ENCODE measurements at regions not wholly inside any gene's neighbourhood (a gene's known extent, or its start where the extent isn't known, plus 50 kb on each side); places are given as distances from the start of the nearest gene placed in this dataset.
A peak's percentile ranks its signal among the peaks of the same experiment; 100 is the strongest.
"Not testable (repeated sequence)": the region's sequence is repeated elsewhere in the genome, so short reads cannot be mapped to it uniquely, and the experiment has no call there.

DNA sequence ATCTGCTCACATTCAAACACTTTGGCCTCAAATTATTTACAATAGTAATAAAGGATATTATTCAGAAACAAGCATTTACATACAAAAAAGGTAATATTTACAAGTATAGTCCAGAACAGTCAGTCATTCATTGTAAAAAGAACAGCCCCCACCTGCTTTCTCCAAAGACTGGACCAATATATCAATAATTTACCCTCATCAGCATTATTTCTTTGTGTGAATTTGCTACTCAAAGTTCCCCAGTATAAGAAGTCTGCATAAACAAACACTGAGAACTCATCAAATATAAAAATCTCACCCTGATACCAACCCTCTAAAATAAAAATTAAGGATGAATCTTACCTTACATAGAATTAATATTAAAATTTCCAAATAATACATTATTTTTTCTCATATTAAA lies 267.8 kb upstream of the POU5F2 start:
- no peak for DNase-seq (ENCODE audit: low spot score in 2 of 2)
- Histone ChIP-seq H3K36me3 (replicated peaks) (no peaks in the 10 kb centered on the region), H3K4me3 (no peak overlapping the region), H3K9me3 (no peaks in the 10 kb centered on the region), H3K27me3 (ENCODE audit: low read depth) (no peaks in the 10 kb centered on the region), H3K4me1 (no peaks in the 10 kb centered on the region)
- in situ Hi-C loops (cut with MboI; ENCODE audit: low sequenced_read_pairs): no loop called here

DNA sequence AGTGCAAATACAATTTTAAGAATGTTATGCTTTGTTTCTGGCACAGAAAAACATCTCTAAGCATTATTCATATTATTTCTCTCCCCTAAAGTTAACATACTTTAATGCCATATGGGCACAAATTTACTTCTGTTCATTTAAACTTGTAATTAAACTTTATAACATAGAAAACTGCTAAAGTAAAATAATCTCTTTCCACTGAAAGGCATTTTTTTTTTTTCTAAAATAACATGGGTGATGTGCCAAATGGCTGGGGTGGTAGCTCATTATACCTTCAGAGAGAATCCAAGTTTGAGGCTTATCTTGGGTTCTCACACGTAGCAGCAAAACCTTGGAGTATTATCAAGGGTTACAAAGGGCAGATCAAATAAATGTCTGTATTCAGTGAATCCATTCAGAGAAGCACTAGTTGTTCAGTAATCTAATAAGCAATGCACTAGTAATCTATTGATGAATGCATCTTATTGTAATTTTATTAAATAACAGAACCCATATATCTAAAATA lies 257.6 kb upstream of the POU5F2 start:
- Histone ChIP-seq H3K4me1 (no peaks in the 10 kb centered on the region), H3K36me3 (replicated peaks) (no peaks in the 10 kb centered on the region), H3K4me3 (no peak overlapping the region), H3K27me3 (ENCODE audit: low read depth) (no peaks in the 10 kb centered on the region), H3K9me3 (no peaks in the 10 kb centered on the region)
- in situ Hi-C loops (cut with MboI; ENCODE audit: low sequenced_read_pairs): no loop called here
- DNase-seq (ENCODE audit: low spot score in 2 of 2): no peak

DNA sequence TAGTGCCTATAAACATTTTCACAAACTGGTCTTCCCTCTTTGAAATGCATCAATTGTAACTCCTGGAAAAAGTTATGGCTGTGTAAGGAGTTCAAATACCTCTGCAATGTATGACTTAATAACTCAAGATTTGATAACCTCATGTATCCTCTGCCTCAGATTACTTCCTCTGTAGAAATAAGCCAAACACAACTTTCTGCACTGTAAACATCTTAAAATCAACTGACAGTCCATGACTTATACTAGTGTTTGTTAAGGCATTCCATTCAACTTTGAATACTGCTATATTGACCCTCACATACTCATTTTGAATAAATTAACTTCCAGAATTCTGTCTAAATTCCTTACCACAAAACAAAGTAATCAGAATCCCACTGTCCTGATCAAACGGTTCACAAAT lies 256.2 kb upstream of the POU5F2 start:
- Histone ChIP-seq H3K4me1 (no peaks in the 10 kb centered on the region), H3K36me3 (replicated peaks) (no peaks in the 10 kb centered on the region), H3K27me3 (ENCODE audit: low read depth) (no peaks in the 10 kb centered on the region), H3K9me3 (no peaks in the 10 kb centered on the region), H3K4me3 (no peak overlapping the region)
- in situ Hi-C loops (cut with MboI; ENCODE audit: low sequenced_read_pairs): no loop called here
- DNase-seq (ENCODE audit: low spot score in 2 of 2): no peak

DNA sequence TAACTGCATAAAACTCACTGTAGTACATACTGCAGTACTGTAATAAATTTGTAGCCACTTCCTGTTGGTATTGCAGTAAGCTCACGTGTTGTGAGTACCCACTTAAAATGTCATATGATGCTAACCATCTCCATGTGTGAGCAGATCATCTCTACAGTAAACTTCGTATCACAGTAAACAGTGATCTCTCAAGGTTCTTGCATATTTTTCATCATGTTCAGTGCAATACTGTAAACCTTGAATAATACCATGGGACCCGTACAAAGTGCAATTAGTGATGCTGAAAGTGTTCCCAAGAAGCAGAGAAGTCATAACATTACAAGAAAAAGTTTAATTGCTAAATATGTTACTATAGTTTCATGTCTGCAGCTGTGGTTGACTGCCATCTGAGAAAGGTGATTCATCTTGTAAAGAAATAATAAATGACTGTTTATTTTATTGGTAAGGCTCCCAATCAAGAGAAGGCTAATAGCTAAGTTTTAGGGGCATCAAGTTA lies 253.8 kb upstream of the POU5F2 start:
- in situ Hi-C loops (cut with MboI; ENCODE audit: low sequenced_read_pairs): no loop called here
- DNase-seq (ENCODE audit: low spot score in 2 of 2): no peak
- Histone ChIP-seq H3K36me3 (replicated peaks) (no peaks in the 10 kb centered on the region), H3K4me3 (no peak overlapping the region), H3K9me3 (no peaks in the 10 kb centered on the region), H3K27me3 (ENCODE audit: low read depth) (no peaks in the 10 kb centered on the region), H3K4me1 (peaks cover 8% of the 10 kb centered on the region)

DNA sequence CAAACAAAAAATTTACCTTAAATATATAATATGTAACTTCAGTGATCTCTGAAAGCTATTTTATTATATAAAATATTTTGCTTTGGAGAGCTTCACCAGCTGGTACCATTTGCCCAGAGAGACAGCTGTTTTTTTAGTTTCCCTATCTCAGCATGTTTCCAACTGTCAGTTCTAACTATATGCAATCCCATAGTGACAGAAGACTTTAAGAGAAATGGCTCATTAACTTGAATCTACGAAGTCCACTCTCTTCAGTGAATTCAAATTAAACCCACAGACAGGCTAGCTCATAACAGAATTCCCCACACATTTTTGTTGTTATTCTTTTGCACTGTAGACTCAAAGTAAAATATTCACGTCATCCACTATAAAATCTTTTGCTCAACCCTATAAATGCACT lies 251.8 kb upstream of the POU5F2 start:
- Histone ChIP-seq H3K9me3 (no peaks in the 10 kb centered on the region), H3K27me3 (ENCODE audit: low read depth) (no peaks in the 10 kb centered on the region), H3K36me3 (replicated peaks) (no peaks in the 10 kb centered on the region), H3K4me1 (peaks cover 11% of the 10 kb centered on the region), H3K4me3 (no peak overlapping the region)
- no peak for DNase-seq (ENCODE audit: low spot score in 2 of 2)
- in situ Hi-C loops (cut with MboI; ENCODE audit: low sequenced_read_pairs): no loop called here

DNA sequence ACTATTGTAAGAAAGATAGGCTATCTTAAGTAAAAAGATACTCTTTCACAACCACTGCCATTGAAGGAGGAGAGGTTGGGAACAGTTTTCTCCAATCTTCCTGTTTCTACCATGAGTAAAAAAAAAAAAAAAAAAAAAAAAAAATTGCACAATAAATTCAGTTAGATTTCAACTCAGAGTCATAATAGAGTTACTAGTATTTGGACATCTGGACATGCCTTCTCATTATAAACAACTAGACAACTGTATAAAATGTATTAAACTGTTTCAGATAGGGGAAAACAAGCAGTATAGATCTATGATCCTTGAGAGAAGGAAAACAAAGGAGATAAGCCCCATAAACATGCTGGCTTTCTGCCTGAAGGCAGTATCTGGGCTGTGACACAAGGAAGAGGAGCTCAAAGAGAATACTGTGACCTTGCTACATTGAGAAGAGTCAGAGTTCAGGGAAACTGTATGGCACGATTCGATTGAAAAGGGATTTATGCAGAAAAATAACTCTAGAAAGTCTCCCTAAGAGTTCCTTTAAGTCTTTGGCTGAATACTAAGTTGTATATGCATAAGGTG lies 249.2 kb upstream of the POU5F2 start:
- no peaks in the 10 kb centered on the region for H3K9me3 ChIP-seq
- H3K36me3 ChIP-seq (replicated peaks): no peaks in the 10 kb centered on the region
- in situ Hi-C loops (cut with MboI; ENCODE audit: low sequenced_read_pairs): no loop called here
- no peak overlapping the region for H3K4me3 ChIP-seq
- peak; percentile 62 to 88 for DNase-seq (ENCODE audit: low spot score in 2 of 2)
- no peaks in the 10 kb centered on the region for H3K27me3 ChIP-seq (ENCODE audit: low read depth)
- H3K4me1 ChIP-seq: peaks cover 11% of the 10 kb centered on the region

DNA sequence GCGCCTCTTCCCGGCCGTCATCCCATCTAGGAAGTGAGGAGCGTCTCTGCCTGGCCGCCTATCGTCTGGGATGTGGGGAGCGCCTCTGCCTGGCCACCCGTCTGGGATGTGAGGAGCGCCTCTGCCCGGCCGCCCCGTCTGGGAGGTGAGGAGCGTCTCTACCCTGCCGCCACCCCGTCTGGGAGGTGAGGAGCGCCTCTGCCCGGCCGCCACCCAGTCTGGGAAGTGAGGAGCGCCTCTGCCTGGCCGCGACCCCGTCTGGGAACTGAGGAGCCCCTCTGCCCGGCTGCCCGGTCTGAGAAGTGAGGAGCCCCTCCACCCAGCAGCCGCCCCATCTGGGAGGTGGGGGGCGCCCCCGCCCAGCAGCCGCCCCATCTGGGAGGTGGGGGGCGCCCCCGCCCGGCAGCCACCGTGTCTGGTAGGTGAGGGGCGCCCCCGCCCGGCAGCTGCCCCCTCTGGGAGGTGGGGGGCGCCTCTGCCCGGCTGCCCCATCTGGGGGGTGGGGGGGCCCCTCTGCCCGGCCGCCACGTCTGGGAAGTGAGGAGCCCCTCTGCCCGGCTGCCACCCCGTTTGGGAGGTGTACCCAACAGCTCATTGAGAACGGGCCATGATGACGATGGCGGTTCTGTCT lies 244.7 kb upstream of the POU5F2 start:
- DNase-seq (ENCODE audit: low spot score in 2 of 2); H3K4me1 ChIP-seq; H3K4me3 ChIP-seq; in situ Hi-C loops (cut with MboI; ENCODE audit: low sequenced_read_pairs); H3K36me3 ChIP-seq (replicated peaks); H3K27me3 ChIP-seq (ENCODE audit: low read depth); H3K9me3 ChIP-seq: not testable (repeated sequence)

DNA sequence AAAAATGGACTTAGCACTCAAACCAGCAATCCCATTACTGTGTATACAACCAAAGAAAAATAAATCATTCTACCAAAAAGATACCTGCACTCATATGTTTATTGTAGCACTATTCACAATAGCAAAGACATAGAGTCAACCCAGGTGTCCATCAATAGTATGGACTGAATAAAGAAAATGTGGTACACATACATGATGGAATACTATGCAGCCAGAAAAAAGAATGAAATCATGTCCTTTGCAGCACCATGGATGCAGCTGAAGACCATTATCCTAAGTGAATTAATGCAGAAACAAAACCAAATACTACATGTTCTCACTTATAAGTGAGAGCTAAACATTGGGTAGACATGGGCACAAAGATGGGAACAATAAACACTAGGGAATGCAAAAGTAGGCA lies 236.8 kb upstream of the POU5F2 start:
- in situ Hi-C loops (cut with MboI; ENCODE audit: low sequenced_read_pairs): no loop called here

DNA sequence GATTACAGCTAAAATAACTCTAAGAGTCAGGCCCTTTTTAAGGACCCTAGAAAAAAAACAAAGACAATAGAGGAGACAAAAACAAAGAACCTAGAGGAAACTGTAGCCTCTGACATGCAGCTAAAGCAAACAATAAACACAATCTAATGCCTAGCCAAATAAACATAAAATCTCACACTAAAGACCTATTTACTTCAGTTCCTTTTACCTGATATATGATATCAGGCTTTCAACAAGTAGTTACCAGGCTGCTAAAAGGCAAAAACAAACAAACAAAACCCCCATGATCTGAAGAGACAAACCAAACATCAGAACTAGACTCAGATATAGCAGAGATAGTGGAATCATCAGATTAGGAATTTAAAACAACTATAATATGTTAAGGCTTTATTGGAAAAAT lies 226.5 kb upstream of the POU5F2 start:
- in situ Hi-C loops (cut with MboI; ENCODE audit: low sequenced_read_pairs): no loop called here
- no peak for DNase-seq (ENCODE audit: low spot score in 2 of 2)
- Histone ChIP-seq H3K9me3 (no peaks in the 10 kb centered on the region), H3K27me3 (ENCODE audit: low read depth) (no peaks in the 10 kb centered on the region), H3K4me1 (peaks cover 3% of the 10 kb centered on the region; the same call in 1 of the 2 replicates), H3K4me3 (no peak overlapping the region), H3K36me3 (replicated peaks) (no peaks in the 10 kb centered on the region)

More for the DNA sequence above, 236.8 kb upstream of the POU5F2 start:
- Histone ChIP-seq H3K9me3 (peaks cover 11% of the 10 kb centered on the region), H3K4me1 (no peaks in the 10 kb centered on the region), H3K36me3 (replicated peaks) (no peaks in the 10 kb centered on the region), H3K4me3 (no peak overlapping the region), H3K27me3 (ENCODE audit: low read depth) (no peaks in the 10 kb centered on the region)
- no peak for DNase-seq (ENCODE audit: low spot score in 2 of 2)

DNA sequence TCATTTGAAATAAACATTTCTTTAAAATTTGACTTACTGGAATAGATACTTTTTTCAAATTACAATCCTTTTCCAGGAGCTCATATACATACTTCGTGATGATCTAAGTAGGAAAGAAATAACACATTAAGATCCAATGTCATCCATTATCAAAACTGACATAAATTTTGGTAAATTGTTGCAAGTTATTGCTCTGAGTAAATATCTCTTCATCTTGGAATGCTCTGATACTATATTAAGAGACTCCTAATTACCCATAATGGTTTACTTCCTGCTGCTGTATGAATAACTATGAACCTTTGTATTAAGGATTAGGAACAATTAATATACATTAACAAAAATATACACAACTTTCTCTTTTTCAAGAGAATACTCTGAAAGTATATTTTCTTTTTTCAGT lies 223.0 kb upstream of the POU5F2 start:
- Histone ChIP-seq H3K36me3 (replicated peaks) (no peaks in the 10 kb centered on the region), H3K27me3 (ENCODE audit: low read depth) (no peaks in the 10 kb centered on the region), H3K9me3 (no peaks in the 10 kb centered on the region), H3K4me1 (peaks cover 3% of the 10 kb centered on the region; the same call in 1 of the 2 replicates), H3K4me3 (no peak overlapping the region)
- in situ Hi-C loops (cut with MboI; ENCODE audit: low sequenced_read_pairs): no loop called here
- no peak for DNase-seq (ENCODE audit: low spot score in 2 of 2)

DNA sequence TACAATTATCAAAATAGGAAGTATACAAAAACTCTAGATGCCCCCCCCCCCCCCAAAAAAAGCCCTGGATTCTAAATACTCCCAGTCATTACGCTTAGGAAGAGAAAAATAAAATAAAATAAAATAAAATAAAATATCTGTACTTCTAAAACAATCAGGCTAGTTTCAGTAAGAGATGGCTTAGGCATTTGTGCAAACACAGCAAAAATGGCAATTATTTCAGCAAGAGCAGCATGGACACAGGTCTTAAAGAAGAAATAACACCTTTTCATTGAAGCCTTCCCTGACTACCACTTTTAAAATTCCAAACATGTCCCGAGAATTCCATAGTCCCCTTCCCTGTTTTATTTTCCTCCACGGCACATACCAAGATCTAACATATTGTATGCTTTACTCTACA lies 218.6 kb upstream of the POU5F2 start:
- no peaks in the 10 kb centered on the region for H3K9me3 ChIP-seq

DNA sequence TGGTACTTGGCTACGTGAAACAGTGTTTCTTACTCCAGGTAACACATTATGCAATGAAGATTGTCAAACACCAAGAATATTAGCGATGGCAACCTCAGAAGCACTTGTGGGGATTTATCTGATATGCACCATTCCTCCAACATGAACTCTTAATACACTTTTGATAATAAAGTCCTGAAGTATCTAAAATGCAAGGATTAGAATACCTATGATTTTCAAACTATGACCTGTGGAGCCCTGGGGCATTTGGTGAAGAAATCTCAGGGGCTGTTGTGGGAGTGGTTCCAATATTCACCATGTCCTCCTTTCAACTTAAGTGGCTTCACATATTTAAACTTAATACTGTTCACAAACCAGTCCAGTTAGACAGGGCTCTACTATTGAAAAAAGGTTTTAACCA lies 214.6 kb upstream of the POU5F2 start:
- Histone ChIP-seq H3K4me3 (no peak overlapping the region), H3K4me1 (no peaks in the 10 kb centered on the region), H3K36me3 (replicated peaks) (no peaks in the 10 kb centered on the region), H3K27me3 (ENCODE audit: low read depth) (no peaks in the 10 kb centered on the region), H3K9me3 (no peaks in the 10 kb centered on the region)
- in situ Hi-C loops (cut with MboI; ENCODE audit: low sequenced_read_pairs): no loop called here
- no peak for DNase-seq (ENCODE audit: low spot score in 2 of 2)

More for the DNA sequence above, 218.6 kb upstream of the POU5F2 start:
- DNase-seq (ENCODE audit: low spot score in 2 of 2): no peak
- Histone ChIP-seq H3K4me1 (no peaks in the 10 kb centered on the region), H3K27me3 (ENCODE audit: low read depth) (no peaks in the 10 kb centered on the region), H3K36me3 (replicated peaks) (no peaks in the 10 kb centered on the region), H3K4me3 (no peak overlapping the region)
- in situ Hi-C loops (cut with MboI; ENCODE audit: low sequenced_read_pairs): no loop called here

DNA sequence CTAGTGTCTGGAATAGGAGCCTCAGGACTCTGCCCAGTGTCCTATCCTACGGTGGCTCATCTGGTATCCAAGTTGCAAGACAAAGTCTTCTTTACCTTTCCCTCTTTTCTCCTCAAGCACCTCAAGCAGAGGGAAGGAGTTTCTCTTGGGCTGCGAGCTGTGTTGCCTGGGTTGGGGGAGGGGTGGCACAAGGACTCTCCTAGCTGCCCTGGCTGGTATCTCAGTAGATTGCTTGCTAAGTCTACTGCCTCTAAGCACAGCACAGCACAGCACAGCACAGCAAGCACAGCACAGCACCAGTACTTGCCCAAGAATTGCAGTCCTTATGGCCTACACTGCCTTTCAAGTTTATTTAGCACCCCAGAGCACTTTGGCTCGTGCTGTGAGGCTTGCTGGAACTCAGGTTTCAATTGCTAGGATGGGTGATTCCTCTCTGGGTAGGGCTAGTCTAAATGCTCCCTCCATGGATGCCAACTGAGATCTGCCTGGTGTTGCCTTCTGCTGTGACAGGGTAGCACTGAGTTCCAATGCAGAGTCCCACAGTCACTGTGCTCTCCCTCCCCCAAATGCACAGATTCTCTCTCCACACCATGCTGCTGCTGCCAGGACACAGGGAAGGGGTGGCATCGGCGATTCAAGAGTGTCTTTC lies 213.1 kb upstream of the POU5F2 start:
- Histone ChIP-seq H3K36me3 (replicated peaks) (no peaks in the 10 kb centered on the region), H3K4me1 (no peaks in the 10 kb centered on the region), H3K4me3 (no peak overlapping the region), H3K27me3 (ENCODE audit: low read depth) (no peaks in the 10 kb centered on the region), H3K9me3 (no peaks in the 10 kb centered on the region)
- in situ Hi-C loops (cut with MboI; ENCODE audit: low sequenced_read_pairs): no loop called here
- no peak for DNase-seq (ENCODE audit: low spot score in 2 of 2)

DNA sequence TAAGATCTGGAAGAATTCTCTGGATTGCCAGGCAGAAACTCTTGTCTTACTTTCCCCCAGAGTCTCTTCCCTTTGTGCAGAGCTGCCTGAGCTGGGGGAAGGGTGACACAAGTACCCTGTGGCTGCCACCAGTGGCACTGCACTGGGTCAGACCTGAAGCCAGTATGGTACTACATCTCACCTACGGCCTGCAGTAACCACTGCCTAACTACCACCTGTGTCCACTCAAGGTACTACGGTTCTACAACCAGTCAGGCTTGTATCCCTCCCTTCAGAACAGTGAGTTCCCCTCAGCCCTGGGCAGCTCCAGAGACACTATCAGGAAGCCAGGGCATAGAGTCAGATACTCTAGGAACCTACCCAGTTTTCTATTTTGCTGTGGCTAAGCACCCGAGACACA lies 212.0 kb upstream of the POU5F2 start:
- no peaks in the 10 kb centered on the region for H3K27me3 ChIP-seq (ENCODE audit: low read depth)
- no peaks in the 10 kb centered on the region for H3K9me3 ChIP-seq
- no peaks in the 10 kb centered on the region for H3K36me3 ChIP-seq (replicated peaks)
- in situ Hi-C loops (cut with MboI; ENCODE audit: low sequenced_read_pairs): no loop called here
- H3K4me3 ChIP-seq: no peak overlapping the region
- no peak for DNase-seq (ENCODE audit: low spot score in 2 of 2)
- no peaks in the 10 kb centered on the region for H3K4me1 ChIP-seq
